IMR-90 (cell line): ENCODE measurements at regions not wholly inside any gene's neighbourhood (a gene's known extent, or its start where the extent isn't known, plus 50 kb on each side); places are given as distances from the start of the nearest gene placed in this dataset.

Experiments
- MXI1 ChIP-seq: IDR thresholded peaks from 2 replicates; pipeline ENCODE4 v1.6.1; 2012; ENCODE audit warnings: low read depth, mild to moderate bottlenecking, low read length, moderate library complexity, borderline replicate concordance
- POLR2A ChIP-seq: IDR thresholded peaks from 2 replicates; pipeline ENCODE4 v1.6.1; 2012; ENCODE audit warnings: mild to moderate bottlenecking, low read depth, low read length
- RAD21 ChIP-seq: IDR thresholded peaks from 2 replicates; pipeline ENCODE4 v1.6.1; 2012; ENCODE audit warnings: low read length, improper control_type of control experiment
- TF ChIP-seq, protein P1 (sequence below): conservative IDR thresholded peaks from 2 replicates; pipeline ENCODE4 v1.5.1; 2012; ENCODE audit warnings: mild to moderate bottlenecking, low read depth, low read length, improper control_type of control experiment
- TF ChIP-seq, protein P2 (sequence below): fragments of 150-350 bp; IDR thresholded peaks from 2 replicates; pipeline ENCODE4 v1.6.1; 2016; ENCODE audit warnings: low read depth, mild to moderate bottlenecking, low read length, moderate library complexity, borderline replicate concordance

DNA sequence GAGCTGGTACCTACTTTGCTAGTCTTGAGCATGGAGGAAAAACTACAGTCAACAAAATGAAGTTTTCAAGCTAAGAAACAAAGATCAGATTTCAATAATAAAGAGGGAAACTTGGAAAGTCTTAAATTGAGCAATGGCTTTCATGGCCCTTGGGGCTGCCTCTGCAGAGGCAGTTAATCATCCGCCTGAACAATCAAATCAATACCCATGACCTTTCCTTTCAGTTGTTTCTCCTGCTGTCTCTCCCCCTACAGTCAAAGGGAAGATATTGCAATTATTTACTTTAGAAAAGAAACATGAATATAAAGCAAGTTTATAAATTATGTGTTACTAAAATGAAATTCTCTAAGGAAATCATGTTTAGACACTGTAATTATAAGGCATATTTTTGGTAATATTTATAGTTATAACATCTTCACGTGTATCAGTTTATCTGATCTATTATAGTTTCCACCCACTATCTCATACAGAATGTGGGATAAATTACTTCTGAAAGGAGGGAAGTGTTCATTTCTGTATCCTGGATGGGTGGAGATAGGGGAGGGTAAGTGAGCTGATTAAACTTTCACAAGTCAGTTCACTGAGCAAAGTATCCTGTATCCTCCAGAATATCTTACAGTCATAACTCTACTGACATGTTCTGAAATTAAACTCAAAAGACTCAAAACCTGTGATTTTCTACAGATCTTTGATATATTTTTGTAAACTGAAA, 72.4 kb upstream of the TSC22D1 start:
- TF ChIP-seq, protein P1, sequence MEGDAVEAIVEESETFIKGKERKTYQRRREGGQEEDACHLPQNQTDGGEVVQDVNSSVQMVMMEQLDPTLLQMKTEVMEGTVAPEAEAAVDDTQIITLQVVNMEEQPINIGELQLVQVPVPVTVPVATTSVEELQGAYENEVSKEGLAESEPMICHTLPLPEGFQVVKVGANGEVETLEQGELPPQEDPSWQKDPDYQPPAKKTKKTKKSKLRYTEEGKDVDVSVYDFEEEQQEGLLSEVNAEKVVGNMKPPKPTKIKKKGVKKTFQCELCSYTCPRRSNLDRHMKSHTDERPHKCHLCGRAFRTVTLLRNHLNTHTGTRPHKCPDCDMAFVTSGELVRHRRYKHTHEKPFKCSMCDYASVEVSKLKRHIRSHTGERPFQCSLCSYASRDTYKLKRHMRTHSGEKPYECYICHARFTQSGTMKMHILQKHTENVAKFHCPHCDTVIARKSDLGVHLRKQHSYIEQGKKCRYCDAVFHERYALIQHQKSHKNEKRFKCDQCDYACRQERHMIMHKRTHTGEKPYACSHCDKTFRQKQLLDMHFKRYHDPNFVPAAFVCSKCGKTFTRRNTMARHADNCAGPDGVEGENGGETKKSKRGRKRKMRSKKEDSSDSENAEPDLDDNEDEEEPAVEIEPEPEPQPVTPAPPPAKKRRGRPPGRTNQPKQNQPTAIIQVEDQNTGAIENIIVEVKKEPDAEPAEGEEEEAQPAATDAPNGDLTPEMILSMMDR: 0 out of 2 replicates have a peak, but pooled peaks have one; percentile 21
- no peak for TF ChIP-seq MXI1
- TF ChIP-seq RAD21: 0 out of 2 replicates have a peak, but pooled peaks have one; percentile 9
- no peak for TF ChIP-seq POLR2A
- TF ChIP-seq, protein P2, sequence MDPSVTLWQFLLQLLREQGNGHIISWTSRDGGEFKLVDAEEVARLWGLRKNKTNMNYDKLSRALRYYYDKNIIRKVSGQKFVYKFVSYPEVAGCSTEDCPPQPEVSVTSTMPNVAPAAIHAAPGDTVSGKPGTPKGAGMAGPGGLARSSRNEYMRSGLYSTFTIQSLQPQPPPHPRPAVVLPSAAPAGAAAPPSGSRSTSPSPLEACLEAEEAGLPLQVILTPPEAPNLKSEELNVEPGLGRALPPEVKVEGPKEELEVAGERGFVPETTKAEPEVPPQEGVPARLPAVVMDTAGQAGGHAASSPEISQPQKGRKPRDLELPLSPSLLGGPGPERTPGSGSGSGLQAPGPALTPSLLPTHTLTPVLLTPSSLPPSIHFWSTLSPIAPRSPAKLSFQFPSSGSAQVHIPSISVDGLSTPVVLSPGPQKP: no peak
